ENCODE measurements at regions not wholly inside any gene's neighbourhood (a gene's known extent, or its start where the extent isn't known, plus 50 kb on each side); places are given as distances from the start of the nearest gene placed in this dataset.

- no peak overlapping the region for H2BK20ac ChIP-seq (ENCODE audit: low read depth, low read length, poor library complexity, severe bottlenecking)
- no peaks in the 10 kb centered on the region for H3K9me3 ChIP-seq (ENCODE audit: control insufficient read depth, low read depth, low read length)
- DNase-seq, result no peak
- H3T11ph ChIP-seq (ENCODE audit: low read length), result no peak overlapping the region
- H3K4ac ChIP-seq (ENCODE audit: low read depth, low read length), result no peak overlapping the region
- H3K14ac ChIP-seq (ENCODE audit: insufficient read depth, low read length), result no peak overlapping the region
- Mint-ChIP-seq H3K4me1 (no peaks in the 10 kb centered on the region), H3K27ac (no peak overlapping the region), H3K4me3 (no peak overlapping the region), H3K9me3 (no peaks in the 10 kb centered on the region), H3K27me3 (ENCODE audit: low read depth) (no peaks in the 10 kb centered on the region), H3K36me3 (ENCODE audit: insufficient read depth in 1 of 3, low read depth in 3 of 3) (no peaks in the 10 kb centered on the region)
- no peak overlapping the region for H2BK5ac ChIP-seq (ENCODE audit: insufficient read length, low read length)
- no peak overlapping the region for H3K9ac ChIP-seq (ENCODE audit: extremely low read depth, insufficient read length, low read length)
- TF ChIP-seq CTCF (conservative IDR thresholded peaks at IDR 0.05), result no peak
- H3K23ac ChIP-seq (ENCODE audit: insufficient read length, low read depth, low read length), result no peak overlapping the region
- no peaks in the 10 kb centered on the region for H3K79me2 ChIP-seq (ENCODE audit: insufficient read depth, low read length)
- no peaks in the 10 kb centered on the region for H3K23me2 ChIP-seq (ENCODE audit: insufficient read length, low read depth, low read length, poor library complexity, severe bottlenecking)
- H4K91ac ChIP-seq (ENCODE audit: insufficient read length, low read depth, low read length), result no peak overlapping the region
- H3K56ac ChIP-seq (ENCODE audit: insufficient read length, low read depth, low read length), result no peak overlapping the region
- no peaks in the 10 kb centered on the region for H4K20me1 ChIP-seq (ENCODE audit: control insufficient read depth, insufficient read depth, insufficient read length)
- no peaks in the 10 kb centered on the region for H3K27me3 ChIP-seq (ENCODE audit: insufficient read depth, low read length)
- no peak overlapping the region for H2AK5ac ChIP-seq (ENCODE audit: insufficient read length, low read length)
- no peak overlapping the region for H3K27ac ChIP-seq (ENCODE audit: insufficient read length, low read depth, low read length)
- H2BK15ac ChIP-seq (ENCODE audit: low read depth, low read length), result no peak overlapping the region
- no peaks in the 10 kb centered on the region for H3K4me1 ChIP-seq (ENCODE audit: insufficient read depth, low read length)
- H3K4me2 ChIP-seq (ENCODE audit: insufficient read depth, insufficient read length, low read length), result no peak overlapping the region
- no peak overlapping the region for H2AFZ ChIP-seq (ENCODE audit: low read length)
- no peak overlapping the region for H2BK120ac ChIP-seq (ENCODE audit: low read depth, low read length, poor library complexity, severe bottlenecking)
- H2BK12ac ChIP-seq (ENCODE audit: insufficient read length, low read depth, low read length), result no peak overlapping the region
- no peak overlapping the region for H4K5ac ChIP-seq (ENCODE audit: insufficient read length, low read depth, low read length)
- H3K79me1 ChIP-seq (ENCODE audit: insufficient read depth, low read depth, low read length, poor library complexity, severe bottlenecking), result no peaks in the 10 kb centered on the region
- H3K18ac ChIP-seq (ENCODE audit: insufficient read length, low read depth, low read length), result no peak overlapping the region
- H4K8ac ChIP-seq (replicated peaks; ENCODE audit: insufficient read length, low read depth, low read length), result no peak overlapping the region
Measured at GRCh38 chr12:42854826-42855225, 265.3 kb upstream of the PRICKLE1 start.
